Natural killer cell treated with Interleukin-12 subunit alpha and Interleukin-12 subunit beta and Interleukin-15 and Interleukin-18, amount 100 ng/mL, for 72 hours (primary cell): ENCODE measurements at regions not wholly inside any gene's neighbourhood (a gene's known extent, or its start where the extent isn't known, plus 50 kb on each side); places are given as distances from the start of the nearest gene placed in this dataset.

Source experiments
- ATAC-seq, 2 donors: fragments of 150-1000 bp; cut with Tn5 transposase in 1 of 2; sonication (Bioruptor Pico), chemical (Tn5 transposase) in 1 of 2; 2 replicates each; pipeline ENCODE4 v1.10.0; 2021
- DNase-seq: peaks from one replicate; pipeline ENCODE4 v3.0.0; 2022; ENCODE audit warnings: low spot score
- H3K27ac Mint-ChIP-seq, 2 donors: 1 replicate in 1 of 2; 2 replicates in 1 of 2; pipeline ENCODE4 v1.8.0; 2022; ENCODE audit warnings: mixed read lengths in 2 of 2, mild to moderate bottlenecking in 1 of 2, moderate library complexity in 1 of 2
- H3K27me3 Mint-ChIP-seq, 2 donors: 1 replicate in 1 of 2; 2 replicates in 1 of 2; pipeline ENCODE4 v1.8.0; 2022; ENCODE audit warnings: mixed read lengths in 2 of 2
- H3K36me3 Mint-ChIP-seq: one replicate; pipeline ENCODE4 v1.8.0; 2022; ENCODE audit warnings: mixed read lengths
- H3K4me1 Mint-ChIP-seq, 2 donors: 1 replicate in 1 of 2; 2 replicates in 1 of 2; pipeline ENCODE4 v1.8.0; 2022; ENCODE audit warnings: low read depth in 2 of 2, mixed read lengths in 2 of 2, mild to moderate bottlenecking in 1 of 2
- H3K4me3 Mint-ChIP-seq: one replicate; pipeline ENCODE4 v1.8.0; 2022; ENCODE audit warnings: mixed read lengths
- H3K9me3 Mint-ChIP-seq: 2 replicates; pipeline ENCODE4 v1.8.0; 2022; ENCODE audit warnings: mixed read lengths

DNA sequence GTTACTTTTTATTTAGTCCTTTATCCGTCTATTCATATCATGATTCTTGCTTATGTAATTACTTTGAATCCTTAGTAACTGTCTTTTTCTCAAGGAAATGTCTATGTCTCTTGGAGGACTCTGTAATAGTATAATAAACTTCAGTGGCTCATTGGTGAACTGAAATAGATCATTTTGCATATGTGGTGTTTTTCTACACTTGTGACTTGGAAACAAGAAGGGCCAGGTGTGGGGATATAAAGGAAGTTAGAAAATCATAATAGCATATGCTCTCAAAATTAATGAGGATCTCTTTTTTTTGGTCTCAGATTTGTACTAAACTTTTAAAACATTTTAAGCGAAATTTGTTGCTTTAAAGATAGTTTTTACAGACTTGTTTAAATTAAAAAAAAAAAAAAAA lies 453.0 kb upstream of the CDH20 start:
- no peak overlapping the region for H3K27ac Mint-ChIP-seq
- H3K9me3 Mint-ChIP-seq = peaks cover 24% of the 10 kb centered on the region
- H3K36me3 Mint-ChIP-seq = no peaks in the 10 kb centered on the region
- DNase-seq (no peak), ATAC-seq (no peak)
- no peaks in the 10 kb centered on the region for H3K4me1 Mint-ChIP-seq
- no peaks in the 10 kb centered on the region for H3K27me3 Mint-ChIP-seq
- H3K4me3 Mint-ChIP-seq = no peak overlapping the region

DNA sequence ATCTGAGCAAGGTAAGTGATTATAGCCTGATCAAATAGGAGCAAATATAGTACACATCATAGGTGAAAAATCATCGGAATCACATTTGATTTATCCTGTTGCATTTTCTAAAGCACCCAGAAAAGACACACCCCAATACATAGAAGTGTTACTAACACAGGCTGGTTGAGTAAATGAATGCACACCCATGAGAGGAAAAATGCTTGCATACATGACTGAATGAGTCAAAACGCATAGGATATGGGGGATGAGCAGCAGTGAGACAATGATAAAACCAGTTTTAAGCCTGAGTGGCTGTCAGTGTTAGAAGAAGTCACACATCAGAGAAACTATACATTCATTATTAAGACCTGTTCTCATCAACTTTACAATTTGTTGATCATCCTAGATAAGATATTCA lies 449.6 kb upstream of the CDH20 start:
- ATAC-seq (no peak), DNase-seq (no peak)
- Mint-ChIP-seq H3K36me3 (no peaks in the 10 kb centered on the region), H3K9me3 (peaks cover 9% of the 10 kb centered on the region), H3K4me3 (no peak overlapping the region), H3K4me1 (no peaks in the 10 kb centered on the region), H3K27me3 (no peaks in the 10 kb centered on the region), H3K27ac (no peak overlapping the region)

DNA sequence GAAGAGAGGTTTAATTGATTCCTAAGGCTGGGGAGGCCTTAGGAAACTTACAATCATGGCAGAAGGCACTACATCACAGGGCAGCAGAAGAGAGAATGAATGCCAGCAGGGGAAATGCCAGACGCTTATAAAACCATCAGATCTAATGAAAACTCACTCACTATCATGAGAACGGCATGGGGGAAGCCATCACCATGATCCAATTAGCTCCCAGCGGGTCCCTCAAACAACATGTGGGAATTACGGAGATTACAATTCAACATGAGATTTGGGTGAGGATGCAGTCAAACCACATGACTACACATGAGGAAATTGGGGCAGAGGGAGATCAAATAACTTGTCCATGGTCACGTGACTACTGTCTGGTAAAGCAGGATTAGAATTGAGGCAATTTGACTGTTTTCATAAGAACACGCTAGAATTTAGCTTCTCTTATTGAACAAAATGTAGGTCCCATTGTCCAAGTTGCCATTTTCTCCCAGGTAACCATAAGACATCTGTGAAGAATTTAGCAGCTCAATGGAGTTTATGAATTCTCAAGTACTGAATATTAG lies 445.1 kb upstream of the CDH20 start:
- DNase-seq (no peak), ATAC-seq (no peak)
- peaks cover 3% of the 10 kb centered on the region for H3K9me3 Mint-ChIP-seq
- no peaks in the 10 kb centered on the region for H3K36me3 Mint-ChIP-seq
- H3K27ac Mint-ChIP-seq = no peak overlapping the region
- H3K4me1 Mint-ChIP-seq = no peaks in the 10 kb centered on the region
- H3K4me3 Mint-ChIP-seq = no peak overlapping the region
- no peaks in the 10 kb centered on the region for H3K27me3 Mint-ChIP-seq

- Mint-ChIP-seq H3K9me3 (peaks cover 3% of the 10 kb centered on the region), H3K27ac (no peak overlapping the region), H3K27me3 (no peaks in the 10 kb centered on the region), H3K4me1 (no peaks in the 10 kb centered on the region), H3K4me3 (no peak overlapping the region), H3K36me3 (no peaks in the 10 kb centered on the region)
- ATAC-seq (no peak), DNase-seq (no peak)
Observed at GRCh38 chr18:60889442-60889841, 443.8 kb upstream of the CDH20 start.

- H3K4me1 Mint-ChIP-seq = no peaks in the 10 kb centered on the region
- no peaks in the 10 kb centered on the region for H3K36me3 Mint-ChIP-seq
- ATAC-seq = no peak
- H3K27me3 Mint-ChIP-seq = no peaks in the 10 kb centered on the region
- no peak for DNase-seq
- no peak overlapping the region for H3K4me3 Mint-ChIP-seq
- H3K9me3 Mint-ChIP-seq = peaks cover 9% of the 10 kb centered on the region
- no peak overlapping the region for H3K27ac Mint-ChIP-seq
Observed at GRCh38 chr18:60891936-60892335, 441.3 kb upstream of the CDH20 start.

DNA sequence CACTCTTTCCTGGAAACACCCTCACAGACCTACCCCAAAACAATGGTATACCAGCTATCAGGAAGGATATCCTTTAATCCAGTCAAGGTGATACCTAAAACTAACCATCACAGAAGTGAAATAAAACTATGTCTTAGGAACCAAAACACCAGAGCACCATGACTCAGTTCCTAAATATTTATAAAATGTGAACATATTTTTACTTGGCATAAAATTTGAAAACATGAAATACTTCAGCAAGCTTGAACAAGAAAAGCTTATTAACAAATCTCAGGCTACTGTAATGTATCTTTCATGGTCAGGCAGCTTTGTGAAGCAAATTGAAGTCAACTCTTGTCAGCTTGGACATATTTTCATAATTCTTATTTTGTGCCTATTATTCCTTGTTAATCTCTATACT lies 440.8 kb upstream of the CDH20 start:
- Mint-ChIP-seq H3K27me3 (no peaks in the 10 kb centered on the region), H3K4me1 (no peaks in the 10 kb centered on the region), H3K27ac (no peak overlapping the region), H3K9me3 (peaks cover 10% of the 10 kb centered on the region), H3K4me3 (no peak overlapping the region), H3K36me3 (no peaks in the 10 kb centered on the region)
- ATAC-seq (no peak), DNase-seq (no peak)

DNA sequence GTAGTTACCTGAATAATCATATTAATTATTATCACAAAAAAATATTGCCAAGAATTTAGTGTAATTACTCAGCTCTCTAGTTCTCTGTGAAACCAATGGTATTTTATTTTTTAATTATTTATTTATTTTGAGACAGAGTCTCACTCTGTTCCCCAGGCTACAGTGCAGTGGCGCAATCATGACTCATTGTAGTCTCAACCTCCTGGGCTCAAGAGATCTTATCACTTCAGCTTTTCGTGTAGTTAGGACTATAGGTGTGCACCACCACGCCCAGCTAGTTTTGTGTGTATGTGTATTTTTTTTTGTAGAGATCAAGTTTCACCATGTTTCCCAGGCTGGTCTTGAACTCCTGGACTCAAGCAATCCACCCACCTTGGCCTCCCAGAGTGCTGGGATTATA lies 440.4 kb upstream of the CDH20 start:
- Mint-ChIP-seq H3K27ac (no peak overlapping the region), H3K4me3 (no peak overlapping the region), H3K27me3 (no peaks in the 10 kb centered on the region), H3K4me1 (no peaks in the 10 kb centered on the region), H3K36me3 (no peaks in the 10 kb centered on the region), H3K9me3 (peaks cover 10% of the 10 kb centered on the region)
- no peak for ATAC-seq
- no peak for DNase-seq

GRCh38 chr18:60893355-60894097 lies 439.7 kb upstream of the CDH20 start:
- DNase-seq = no peak
- Mint-ChIP-seq H3K4me1 (no peaks in the 10 kb centered on the region), H3K36me3 (no peaks in the 10 kb centered on the region), H3K27me3 (no peaks in the 10 kb centered on the region), H3K9me3 (peaks cover 10% of the 10 kb centered on the region), H3K27ac (no peak overlapping the region), H3K4me3 (no peak overlapping the region)
- ATAC-seq = no peak

DNA sequence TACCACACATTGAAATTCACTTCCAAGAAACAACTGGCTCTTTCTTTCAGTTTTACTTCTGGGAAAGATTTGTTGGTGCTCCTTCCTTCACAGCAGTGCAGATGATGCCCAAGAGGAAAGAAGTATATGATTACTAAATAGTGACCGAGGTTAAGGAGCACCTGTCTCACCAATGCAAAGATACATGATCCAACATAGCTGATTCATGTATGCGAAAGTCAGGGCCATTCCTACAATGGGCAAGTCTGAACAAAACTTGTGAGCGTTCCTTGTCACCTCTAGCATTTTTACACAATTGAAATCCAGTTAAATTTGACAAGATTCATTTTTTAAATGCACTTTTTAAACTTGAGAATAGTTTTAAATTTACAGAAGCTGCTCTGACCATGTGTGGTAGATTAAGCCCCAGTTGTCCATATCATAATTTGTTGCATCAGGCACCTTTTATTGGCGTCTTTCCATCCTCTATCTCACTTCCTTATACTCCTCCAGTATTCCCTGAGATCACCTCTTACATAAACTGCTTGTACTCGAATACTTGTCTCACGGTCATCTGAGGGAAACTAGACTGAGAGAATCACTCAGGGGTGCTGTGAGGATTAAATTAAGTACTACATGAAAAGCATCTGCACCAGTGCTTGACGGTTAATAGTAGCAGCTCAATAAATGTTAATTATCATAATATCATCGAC lies 438.8 kb upstream of the CDH20 start:
- Mint-ChIP-seq H3K4me1 (no peaks in the 10 kb centered on the region), H3K27me3 (no peaks in the 10 kb centered on the region), H3K9me3 (peaks cover 10% of the 10 kb centered on the region), H3K36me3 (no peaks in the 10 kb centered on the region), H3K27ac (no peak overlapping the region), H3K4me3 (no peak overlapping the region)
- no peak for DNase-seq
- ATAC-seq = no peak

DNA sequence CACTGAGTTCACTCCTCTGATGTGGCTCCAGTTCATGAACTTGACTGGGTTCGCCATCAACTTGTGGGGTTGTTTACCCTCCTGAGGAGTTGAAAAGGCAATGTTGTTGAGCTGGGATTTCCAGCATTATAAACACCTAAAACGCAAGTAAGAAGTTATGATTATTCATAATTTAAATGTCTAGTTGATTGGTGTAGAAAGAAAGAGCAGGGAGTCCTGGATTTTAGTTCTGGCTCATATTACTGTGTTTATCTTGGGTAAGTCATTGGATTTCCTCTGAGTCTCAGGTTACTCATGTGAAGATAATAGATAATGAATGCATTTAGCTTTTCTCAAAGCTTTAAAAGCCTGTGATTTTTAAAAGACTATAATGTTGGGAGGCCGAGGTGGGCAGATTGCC lies 438.0 kb upstream of the CDH20 start:
- H3K27me3 Mint-ChIP-seq = no peaks in the 10 kb centered on the region
- no peak overlapping the region for H3K27ac Mint-ChIP-seq
- H3K36me3 Mint-ChIP-seq = no peaks in the 10 kb centered on the region
- no peak for DNase-seq
- H3K4me1 Mint-ChIP-seq = no peaks in the 10 kb centered on the region
- H3K9me3 Mint-ChIP-seq = peaks cover 10% of the 10 kb centered on the region
- ATAC-seq = no peak
- no peak overlapping the region for H3K4me3 Mint-ChIP-seq

- no peak overlapping the region for H3K27ac Mint-ChIP-seq
- H3K9me3 Mint-ChIP-seq = peaks cover 10% of the 10 kb centered on the region
- no peaks in the 10 kb centered on the region for H3K27me3 Mint-ChIP-seq
- no peak for ATAC-seq
- H3K4me3 Mint-ChIP-seq = no peak overlapping the region
- H3K4me1 Mint-ChIP-seq = no peaks in the 10 kb centered on the region
- H3K36me3 Mint-ChIP-seq = no peaks in the 10 kb centered on the region
- DNase-seq = no peak
Observed at GRCh38 chr18:60898111-60898510, 435.1 kb upstream of the CDH20 start.

- Mint-ChIP-seq H3K27me3 (no peaks in the 10 kb centered on the region), H3K36me3 (peaks cover 12% of the 10 kb centered on the region), H3K4me3 (no peak overlapping the region), H3K9me3 (peaks cover 6% of the 10 kb centered on the region), H3K4me1 (no peaks in the 10 kb centered on the region), H3K27ac (no peak overlapping the region)
- DNase-seq = no peak
- ATAC-seq = no peak
Observed at GRCh38 chr18:60905699-60906098, 427.5 kb upstream of the CDH20 start.

- peaks cover 17% of the 10 kb centered on the region for H3K9me3 Mint-ChIP-seq
- H3K27ac Mint-ChIP-seq = no peak overlapping the region
- H3K27me3 Mint-ChIP-seq = no peaks in the 10 kb centered on the region
- no peak for ATAC-seq
- no peaks in the 10 kb centered on the region for H3K4me1 Mint-ChIP-seq
- peaks cover 7% of the 10 kb centered on the region for H3K36me3 Mint-ChIP-seq
- no peak overlapping the region for H3K4me3 Mint-ChIP-seq
- DNase-seq = no peak
Observed at GRCh38 chr18:60910534-60910933, 422.7 kb upstream of the CDH20 start.

DNA sequence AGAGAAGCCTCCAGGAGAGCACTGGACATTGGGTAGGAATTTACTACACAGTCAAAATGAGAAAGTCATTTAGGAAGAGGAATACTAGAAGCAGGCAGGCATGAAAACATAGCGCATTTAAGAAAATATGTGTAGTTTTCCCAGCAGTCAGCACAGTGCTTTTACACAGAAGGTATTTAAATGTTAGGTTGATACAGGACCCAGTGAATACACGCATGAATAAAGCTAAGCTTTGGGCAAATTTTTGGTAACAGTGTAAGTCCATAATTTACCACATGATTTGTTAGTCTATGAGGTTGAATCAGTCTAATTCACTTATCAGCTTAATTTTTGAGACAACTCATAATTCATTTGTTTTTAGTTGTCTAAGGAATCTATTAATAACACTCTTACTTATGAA lies 421.7 kb upstream of the CDH20 start:
- Mint-ChIP-seq H3K9me3 (peaks cover 11% of the 10 kb centered on the region), H3K36me3 (no peaks in the 10 kb centered on the region), H3K4me1 (no peaks in the 10 kb centered on the region), H3K27me3 (no peaks in the 10 kb centered on the region), H3K4me3 (no peak overlapping the region), H3K27ac (no peak overlapping the region)
- no peak for DNase-seq
- no peak for ATAC-seq
